Aorta (tissue), 5 donors: ENCODE measurements at regions not wholly inside any gene's neighbourhood (a gene's known extent, or its start where the extent isn't known, plus 50 kb on each side); places are given as distances from the start of the nearest gene placed in this dataset.
A peak's percentile ranks its signal among the peaks of the same experiment; 100 is the strongest.

Source experiments
- ATAC-seq: fragments of 200-7000 bp; cut with Tn5 transposase; one replicate; pipeline ENCODE4 v1.9.1; 2022; ENCODE audit warnings: moderate library complexity; ENCODE audit not compliant: low FRiP score
- DNase-seq, 2 donors: peaks; one replicate each; pipeline ENCODE4 v3.0.0-alpha.2; 2020
- H3K27ac ChIP-seq, 2 donors: one replicate each; pipeline ENCODE4 v1.5.1; 2013; ENCODE audit warnings: low read length in 2 of 2, mild to moderate bottlenecking in 2 of 2, moderate library complexity in 2 of 2, control low read depth in 1 of 2, inconsistent platforms in 1 of 2, low read depth in 1 of 2
- H3K27me3 ChIP-seq, 2 donors: one replicate each; pipeline ENCODE4 v1.6.1; 2013; ENCODE audit warnings: control low read depth in 1 of 2, low read length in 1 of 2, mild to moderate bottlenecking in 1 of 2, moderate library complexity in 1 of 2; ENCODE audit not compliant: insufficient read depth in 2 of 2, control insufficient read depth in 1 of 2
- H3K36me3 ChIP-seq, 2 donors: one replicate each; pipeline ENCODE4 v1.6.1; 2013; ENCODE audit warnings: control low read depth in 1 of 2, low read length in 1 of 2, mild to moderate bottlenecking in 1 of 2; ENCODE audit not compliant: insufficient read depth in 2 of 2, control insufficient read depth in 1 of 2
- H3K4me1 ChIP-seq, 2 donors: one replicate each; pipeline ENCODE4 v1.6.1; 2013; ENCODE audit warnings: low read length in 2 of 2, control low read depth in 1 of 2, mild to moderate bottlenecking in 1 of 2, moderate library complexity in 1 of 2; ENCODE audit not compliant: insufficient read depth in 2 of 2, control insufficient read depth in 1 of 2
- H3K4me3 ChIP-seq, 2 donors: one replicate each; pipeline ENCODE4 v1.5.1; 2013; ENCODE audit warnings: low read length in 2 of 2, control low read depth in 1 of 2, mild to moderate bottlenecking in 1 of 2
- H3K9me3 ChIP-seq: one replicate; pipeline ENCODE4 v1.6.1; 2013; ENCODE audit warnings: mild to moderate bottlenecking, low read length; ENCODE audit not compliant: control insufficient read depth
- WGBS, 2 donors: extraction: QIAGEN DNeasy Blood & Tissue Kit; methylation state at CpG; one replicate each; pipeline ENCODE4 v1.1.7; 2013; 5-methylcytosine and 5-hydroxymethylcytosine counted together
- intact Hi-C, 2 donors: fragments of 100-400 bp; cut with DNase I; formaldehyde crosslinking; loops; one replicate each; pipeline versions ENCODE4 v1.14.2 to v1.15.0; 2022
- donor health status: healthy with polysubstance abuse.
- donor health status: Bipolar disorder and iron deficiency.
- donor health status: DM: no; HTN: no; CAD: no.
- donor health status: DM: no; HTN: no; CAD: no.
- donor health status: DM: yes; HTN: yes; CAD: no.

GRCh38 chr9:87263291-87263690 is 234.4 kb upstream of the DAPK1 start:
- Histone ChIP-seq H3K36me3 (no peaks in the 10 kb centered on the region), H3K27ac (no peak overlapping the region), H3K9me3 (no peaks in the 10 kb centered on the region), H3K4me1 (no peaks in the 10 kb centered on the region), H3K4me3 (no peak overlapping the region), H3K27me3 (no peaks in the 10 kb centered on the region)
- intact Hi-C loops: loop anchor here in 1 of 2 donors (10.0 kb wide), 1 partner anchor 58 kb away; no protein-coding TSS in a partner anchor
- ATAC-seq: no peak
- 75 to 88% methylated on average over 9 of the region's 9 CpGs for WGBS, 2 donors
- no peak for DNase-seq

- H3K9me3 ChIP-seq: no peaks in the 10 kb centered on the region
- no peaks in the 10 kb centered on the region for H3K27me3 ChIP-seq
- DNase-seq (no peak), ATAC-seq (no peak)
- H3K36me3 ChIP-seq: no peaks in the 10 kb centered on the region
- 94 to 97% methylated on average over 1 of the region's 1 CpG for WGBS, 2 donors
- no peaks in the 10 kb centered on the region for H3K4me1 ChIP-seq
- H3K27ac ChIP-seq: peak overlapping the region in 1 of 2 donors; percentile 59
- no peak overlapping the region for H3K4me3 ChIP-seq
- intact Hi-C loops: loop anchor here in 1 of 2 donors (5.0 to 10.0 kb wide), 2 partner anchors 62 to 119 kb away; no protein-coding TSS in a partner anchor
Observed at GRCh38 chr9:87266697-87267096, 231.0 kb upstream of the DAPK1 start.

DNA sequence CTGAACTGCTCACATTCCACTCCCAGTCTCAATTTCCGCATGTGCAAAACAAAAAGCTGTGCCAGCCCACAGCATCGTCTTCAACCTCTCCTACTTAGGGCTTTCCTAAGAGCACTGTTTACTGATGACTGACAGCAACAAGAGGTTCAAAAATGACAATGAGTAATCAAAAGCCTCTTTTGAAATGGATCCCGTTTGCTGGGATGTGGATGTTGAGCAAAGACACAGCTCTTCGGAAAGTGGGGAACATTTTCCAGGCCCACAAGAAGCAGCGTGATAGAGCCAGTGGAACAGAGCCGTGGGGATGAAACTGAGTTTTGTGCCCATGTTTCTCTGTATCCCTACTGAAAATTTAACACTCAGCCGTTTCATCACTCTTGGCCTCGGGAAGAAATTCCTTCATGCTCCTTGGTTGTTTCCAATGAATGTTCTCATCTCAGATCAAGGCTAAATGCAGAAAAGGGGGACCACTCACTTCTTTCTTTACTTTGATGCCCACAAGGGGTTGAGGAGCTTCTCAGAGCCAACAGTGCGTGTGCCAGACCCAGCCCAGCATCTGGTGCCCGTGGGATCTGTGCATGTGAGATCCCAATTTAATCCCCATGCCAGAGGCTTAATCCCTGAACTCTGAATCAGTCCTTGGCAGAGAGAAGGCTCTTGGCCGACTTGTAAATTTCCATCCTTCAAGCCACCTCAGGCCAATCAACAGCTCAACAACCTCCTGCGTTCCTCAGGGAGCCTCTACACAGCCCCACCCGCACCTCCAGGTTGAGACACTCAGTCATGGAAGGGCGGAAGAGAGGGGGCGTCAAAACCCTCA is 230.2 kb upstream of the DAPK1 start:
- WGBS, 2 donors: 4 to 12% methylated on average over 15 of the region's 15 CpGs
- ATAC-seq: peak; percentile 82
- DNase-seq: peak; percentile 73 to 80
- no peaks in the 10 kb centered on the region for H3K4me1 ChIP-seq
- peak overlapping the region; percentile 68 to 94 for H3K27ac ChIP-seq
- no peaks in the 10 kb centered on the region for H3K36me3 ChIP-seq
- no peaks in the 10 kb centered on the region for H3K9me3 ChIP-seq
- no peak overlapping the region for H3K4me3 ChIP-seq
- H3K27me3 ChIP-seq: no peaks in the 10 kb centered on the region
- intact Hi-C loops: loop anchor here in 1 of 2 donors (5.0 to 10.0 kb wide), 2 partner anchors 63 to 120 kb away; no protein-coding TSS in a partner anchor

- Histone ChIP-seq H3K4me1 (no peaks in the 10 kb centered on the region), H3K27me3 (no peaks in the 10 kb centered on the region), H3K9me3 (no peaks in the 10 kb centered on the region), H3K27ac (peak overlapping the region in 1 of 2 donors; percentile 43), H3K36me3 (no peaks in the 10 kb centered on the region), H3K4me3 (no peak overlapping the region)
- no peak for DNase-seq
- no peak for ATAC-seq
- 51 to 57% methylated on average over 7 of the region's 7 CpGs for WGBS, 2 donors
- intact Hi-C loops: loop anchor here in 1 of 2 donors (5.0 to 10.0 kb wide), 2 partner anchors 65 to 122 kb away; no protein-coding TSS in a partner anchor
Observed at GRCh38 chr9:87269296-87270176, 228.1 kb upstream of the DAPK1 start.

- Histone ChIP-seq H3K27me3 (no peaks in the 10 kb centered on the region), H3K4me3 (no peak overlapping the region), H3K27ac (peak overlapping the region in 1 of 2 donors; percentile 94), H3K4me1 (no peaks in the 10 kb centered on the region), H3K36me3 (no peaks in the 10 kb centered on the region), H3K9me3 (no peaks in the 10 kb centered on the region)
- WGBS, 2 donors: 1 to 4% methylated on average over 16 of the region's 16 CpGs
- DNase-seq (no peak), ATAC-seq (no peak)
- intact Hi-C loops: no loop called here
Observed at GRCh38 chr9:87270221-87270847, 227.3 kb upstream of the DAPK1 start.

GRCh38 chr9:87270848-87271234 is 226.8 kb upstream of the DAPK1 start:
- ATAC-seq: no peak
- H3K4me1 ChIP-seq: no peaks in the 10 kb centered on the region
- no peak overlapping the region for H3K4me3 ChIP-seq
- WGBS, 2 donors: 67 to 68% methylated on average over 8 of the region's 8 CpGs
- intact Hi-C loops: no loop called here
- DNase-seq: no peak
- H3K36me3 ChIP-seq: no peaks in the 10 kb centered on the region
- H3K27ac ChIP-seq: peak overlapping the region in 1 of 2 donors; percentile 94
- no peaks in the 10 kb centered on the region for H3K27me3 ChIP-seq
- no peaks in the 10 kb centered on the region for H3K9me3 ChIP-seq

- 90 to 93% methylated on average over 4 of the region's 4 CpGs for WGBS, 2 donors
Observed at GRCh38 chr9:87271696-87272477, 225.8 kb upstream of the DAPK1 start.

More at GRCh38 chr9:87271696-87272477, 225.8 kb upstream of the DAPK1 start:
- Histone ChIP-seq H3K27ac (no peak overlapping the region), H3K36me3 (no peaks in the 10 kb centered on the region), H3K27me3 (no peaks in the 10 kb centered on the region), H3K9me3 (no peaks in the 10 kb centered on the region), H3K4me3 (no peak overlapping the region), H3K4me1 (peaks cover 0 to 2% of the 10 kb centered on the region in 2 donors)
- intact Hi-C loops: no loop called here
- no peak for DNase-seq
- ATAC-seq: no peak
